Activated CD8-positive, alpha-beta memory T cell treated with anti-CD3 and anti-CD28 coated beads for 36 hours (primary cell): ENCODE measurements at regions not wholly inside any gene's neighbourhood (a gene's known extent, or its start where the extent isn't known, plus 50 kb on each side); places are given as distances from the start of the nearest gene placed in this dataset.

Source experiments
- CTCF ChIA-PET: fragments of 350-600 bp; sonication (Branson Sonifier 250); formaldehyde crosslinking; loops from one replicate; lab custom pipeline; 2021; ENCODE audit warnings: antibody characterized with exemption; lab: Charles Lee
- POLR2A ChIA-PET: fragments of 350-600 bp; sonication (Branson Sonifier 250); formaldehyde crosslinking; loops from one replicate; lab custom pipeline; 2021; ENCODE audit warnings: antibody characterized with exemption; lab: Charles Lee

GRCh38 chr4:58138786-58139668 lies 1028.8 kb upstream of the IGFBP7 start:
- ChIA-PET POLR2A (no interaction called here), CTCF (no interaction called here)

- CTCF ChIA-PET = no interaction called here
- POLR2A ChIA-PET = no interaction called here
Measured at GRCh38 chr4:58136604-58137003, 1026.4 kb upstream of the IGFBP7 start.

- POLR2A ChIA-PET = no interaction called here
- CTCF ChIA-PET = no interaction called here
Measured at GRCh38 chr4:58127680-58128079, 1017.5 kb upstream of the IGFBP7 start.

- ChIA-PET CTCF (no interaction called here), POLR2A (no interaction called here)
Measured at GRCh38 chr4:58119298-58119697, 1009.1 kb upstream of the IGFBP7 start.

GRCh38 chr4:58113126-58113525 lies 1002.9 kb upstream of the IGFBP7 start:
- POLR2A ChIA-PET = no interaction called here
- CTCF ChIA-PET = no interaction called here

- ChIA-PET POLR2A (no interaction called here), CTCF (no interaction called here)
Measured at GRCh38 chr4:58111818-58112217, 1001.6 kb upstream of the IGFBP7 start.

- ChIA-PET CTCF (no interaction called here), POLR2A (no interaction called here)
Measured at GRCh38 chr4:58093352-58093751, 983.2 kb upstream of the IGFBP7 start.

GRCh38 chr4:58090539-58090938 lies 980.4 kb upstream of the IGFBP7 start:
- ChIA-PET POLR2A (no interaction called here), CTCF (no interaction called here)

- ChIA-PET POLR2A (no interaction called here), CTCF (no interaction called here)
Measured at GRCh38 chr4:58081356-58081755, 971.2 kb upstream of the IGFBP7 start.

GRCh38 chr4:58075724-58076123 lies 965.5 kb upstream of the IGFBP7 start:
- ChIA-PET CTCF (no interaction called here), POLR2A (no interaction called here)

GRCh38 chr4:58074382-58074781 lies 964.2 kb upstream of the IGFBP7 start:
- POLR2A ChIA-PET = no interaction called here

GRCh38 chr4:58070726-58071125 lies 960.5 kb upstream of the IGFBP7 start:
- ChIA-PET CTCF (no interaction called here), POLR2A (no interaction called here)

More at GRCh38 chr4:58074382-58074781, 964.2 kb upstream of the IGFBP7 start:
- CTCF ChIA-PET = no interaction called here

GRCh38 chr4:58064653-58065052 lies 954.5 kb upstream of the IGFBP7 start:
- ChIA-PET CTCF (no interaction called here), POLR2A (no interaction called here)

- POLR2A ChIA-PET = no interaction called here
- CTCF ChIA-PET = no interaction called here
Measured at GRCh38 chr4:58063404-58064160, 953.4 kb upstream of the IGFBP7 start.

GRCh38 chr4:58061967-58062366 lies 951.8 kb upstream of the IGFBP7 start:
- ChIA-PET CTCF (no interaction called here), POLR2A (no interaction called here)

GRCh38 chr4:58050439-58050838 lies 940.3 kb upstream of the IGFBP7 start:
- ChIA-PET POLR2A (no interaction called here), CTCF (no interaction called here)

GRCh38 chr4:58048491-58048890 lies 938.3 kb upstream of the IGFBP7 start:
- POLR2A ChIA-PET = no interaction called here

GRCh38 chr4:58042176-58042575 lies 932.0 kb upstream of the IGFBP7 start:
- ChIA-PET POLR2A (no interaction called here), CTCF (no interaction called here)

More at GRCh38 chr4:58048491-58048890, 938.3 kb upstream of the IGFBP7 start:
- CTCF ChIA-PET = no interaction called here

GRCh38 chr4:57993944-57994343 lies 883.8 kb upstream of the IGFBP7 start:
- ChIA-PET POLR2A (no interaction called here), CTCF (no interaction called here)

- ChIA-PET POLR2A (no interaction called here), CTCF (no interaction called here)
Measured at GRCh38 chr4:57989430-57989829, 879.2 kb upstream of the IGFBP7 start.

- ChIA-PET POLR2A (no interaction called here), CTCF (no interaction called here)
Measured at GRCh38 chr4:57985161-57985560, 875.0 kb upstream of the IGFBP7 start.
